ENCODE measurements at regions not wholly inside any gene's neighbourhood (a gene's known extent, or its start where the extent isn't known, plus 50 kb on each side); places are given as distances from the start of the nearest gene placed in this dataset.

DNA sequence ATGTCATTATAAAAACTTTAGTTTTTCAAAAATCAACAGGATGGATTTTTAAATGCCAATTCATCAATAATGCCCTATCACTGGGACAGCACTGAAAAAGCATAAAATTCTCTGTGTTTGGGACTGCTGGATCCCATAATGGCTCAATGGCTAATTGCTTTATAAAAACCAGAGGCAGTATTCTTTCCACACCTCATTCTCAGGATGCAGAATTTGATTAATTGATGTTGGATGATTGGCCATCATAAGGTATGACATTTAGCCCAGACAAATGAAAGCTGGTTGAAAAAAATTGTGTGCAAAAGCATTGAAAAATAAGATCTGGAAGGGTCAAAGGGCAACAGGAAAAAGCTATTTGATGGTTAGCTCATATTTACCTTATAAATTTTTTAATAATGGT, 362.2 kb upstream of the SNX7 start:
- TF ChIP-seq, protein P1, sequence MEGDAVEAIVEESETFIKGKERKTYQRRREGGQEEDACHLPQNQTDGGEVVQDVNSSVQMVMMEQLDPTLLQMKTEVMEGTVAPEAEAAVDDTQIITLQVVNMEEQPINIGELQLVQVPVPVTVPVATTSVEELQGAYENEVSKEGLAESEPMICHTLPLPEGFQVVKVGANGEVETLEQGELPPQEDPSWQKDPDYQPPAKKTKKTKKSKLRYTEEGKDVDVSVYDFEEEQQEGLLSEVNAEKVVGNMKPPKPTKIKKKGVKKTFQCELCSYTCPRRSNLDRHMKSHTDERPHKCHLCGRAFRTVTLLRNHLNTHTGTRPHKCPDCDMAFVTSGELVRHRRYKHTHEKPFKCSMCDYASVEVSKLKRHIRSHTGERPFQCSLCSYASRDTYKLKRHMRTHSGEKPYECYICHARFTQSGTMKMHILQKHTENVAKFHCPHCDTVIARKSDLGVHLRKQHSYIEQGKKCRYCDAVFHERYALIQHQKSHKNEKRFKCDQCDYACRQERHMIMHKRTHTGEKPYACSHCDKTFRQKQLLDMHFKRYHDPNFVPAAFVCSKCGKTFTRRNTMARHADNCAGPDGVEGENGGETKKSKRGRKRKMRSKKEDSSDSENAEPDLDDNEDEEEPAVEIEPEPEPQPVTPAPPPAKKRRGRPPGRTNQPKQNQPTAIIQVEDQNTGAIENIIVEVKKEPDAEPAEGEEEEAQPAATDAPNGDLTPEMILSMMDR (IDR thresholded peaks at IDR 0.05): no peak
- TF ChIP-seq POLR2A (IDR thresholded peaks at IDR 0.05): no peak
